Chondrocyte (in vitro differentiated cells): ENCODE measurements at regions not wholly inside any gene's neighbourhood (a gene's known extent, or its start where the extent isn't known, plus 50 kb on each side); places are given as distances from the start of the nearest gene placed in this dataset.
"Not testable (repeated sequence)": the region's sequence is repeated elsewhere in the genome, so short reads cannot be mapped to it uniquely, and the experiment has no call there.

Experiments used
- DNase-seq: peaks from one replicate; pipeline ENCODE4 v3.0.0; 2021; ENCODE audit warnings: mixed read lengths, low spot score
- H3K27ac Mint-ChIP-seq: one replicate; pipeline ENCODE4 v1.8.0; 2021; ENCODE audit warnings: mild to moderate bottlenecking, moderate library complexity, mixed read lengths; ENCODE audit not compliant: unreplicated experiment
- H3K27me3 Mint-ChIP-seq: 2 replicates; pipeline ENCODE4 v1.8.0; 2021; ENCODE audit warnings: low read depth, mixed read lengths
- H3K36me3 Mint-ChIP-seq: 2 replicates; pipeline ENCODE4 v1.8.0; 2021; ENCODE audit warnings: low read depth, mixed read lengths
- H3K4me1 Mint-ChIP-seq: 2 replicates; pipeline ENCODE4 v1.8.0; 2021; ENCODE audit warnings: low read depth, mild to moderate bottlenecking, mixed read lengths
- H3K4me3 Mint-ChIP-seq: one replicate; pipeline ENCODE4 v1.8.0; 2021; ENCODE audit warnings: mild to moderate bottlenecking, moderate library complexity, mixed read lengths; ENCODE audit not compliant: unreplicated experiment
- H3K9me3 Mint-ChIP-seq: 2 replicates; pipeline ENCODE4 v1.8.0; 2021; ENCODE audit warnings: low read depth, mixed read lengths
- TF ChIP-seq, protein P1 (sequence below): fragments of 200-600 bp; sonication (generic); IDR thresholded peaks from 2 replicates; pipeline ENCODE4 v1.5.0; 2021; ENCODE audit warnings: antibody characterized with exemption, mild to moderate bottlenecking, moderate library complexity

GRCh38 chr4:134708616-134709015, 507.0 kb upstream of the PABPC4L start:
- H3K4me3 Mint-ChIP-seq: no peak overlapping the region
- H3K36me3 Mint-ChIP-seq: no peaks in the 10 kb centered on the region
- H3K9me3 Mint-ChIP-seq: no peaks in the 10 kb centered on the region
- DNase-seq: no peak
- H3K4me1 Mint-ChIP-seq: no peaks in the 10 kb centered on the region
- no peak overlapping the region for H3K27ac Mint-ChIP-seq
- TF ChIP-seq, protein P1, sequence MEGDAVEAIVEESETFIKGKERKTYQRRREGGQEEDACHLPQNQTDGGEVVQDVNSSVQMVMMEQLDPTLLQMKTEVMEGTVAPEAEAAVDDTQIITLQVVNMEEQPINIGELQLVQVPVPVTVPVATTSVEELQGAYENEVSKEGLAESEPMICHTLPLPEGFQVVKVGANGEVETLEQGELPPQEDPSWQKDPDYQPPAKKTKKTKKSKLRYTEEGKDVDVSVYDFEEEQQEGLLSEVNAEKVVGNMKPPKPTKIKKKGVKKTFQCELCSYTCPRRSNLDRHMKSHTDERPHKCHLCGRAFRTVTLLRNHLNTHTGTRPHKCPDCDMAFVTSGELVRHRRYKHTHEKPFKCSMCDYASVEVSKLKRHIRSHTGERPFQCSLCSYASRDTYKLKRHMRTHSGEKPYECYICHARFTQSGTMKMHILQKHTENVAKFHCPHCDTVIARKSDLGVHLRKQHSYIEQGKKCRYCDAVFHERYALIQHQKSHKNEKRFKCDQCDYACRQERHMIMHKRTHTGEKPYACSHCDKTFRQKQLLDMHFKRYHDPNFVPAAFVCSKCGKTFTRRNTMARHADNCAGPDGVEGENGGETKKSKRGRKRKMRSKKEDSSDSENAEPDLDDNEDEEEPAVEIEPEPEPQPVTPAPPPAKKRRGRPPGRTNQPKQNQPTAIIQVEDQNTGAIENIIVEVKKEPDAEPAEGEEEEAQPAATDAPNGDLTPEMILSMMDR: no peak
- no peaks in the 10 kb centered on the region for H3K27me3 Mint-ChIP-seq

DNA sequence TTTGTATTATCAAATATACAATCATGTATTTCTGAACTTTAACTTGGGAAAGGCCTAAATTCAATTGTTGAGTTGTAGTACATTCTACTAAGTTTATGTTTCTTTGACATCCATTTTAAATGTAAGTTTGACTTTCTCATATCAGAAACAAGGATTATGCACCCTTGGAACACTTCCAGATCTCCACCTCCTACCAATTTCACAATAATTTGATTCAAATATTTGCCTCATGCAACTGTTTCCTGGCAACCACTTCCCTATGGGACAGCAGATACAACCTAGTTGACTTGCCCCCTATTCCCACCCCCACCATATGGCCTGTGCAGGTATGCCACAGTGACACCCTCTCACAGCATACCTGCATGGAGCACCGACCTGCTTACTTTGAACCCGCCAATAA, 506.4 kb upstream of the PABPC4L start:
- H3K27ac Mint-ChIP-seq: no peak overlapping the region
- H3K4me3 Mint-ChIP-seq: no peak overlapping the region
- H3K9me3 Mint-ChIP-seq: no peaks in the 10 kb centered on the region
- TF ChIP-seq, protein P1: no peak
- no peaks in the 10 kb centered on the region for H3K27me3 Mint-ChIP-seq
- no peaks in the 10 kb centered on the region for H3K4me1 Mint-ChIP-seq
- no peak for DNase-seq
- no peaks in the 10 kb centered on the region for H3K36me3 Mint-ChIP-seq

- no peak overlapping the region for H3K27ac Mint-ChIP-seq
- peaks cover 12% of the 10 kb centered on the region for H3K9me3 Mint-ChIP-seq
- TF ChIP-seq, protein P1: no peak
- no peaks in the 10 kb centered on the region for H3K27me3 Mint-ChIP-seq
- H3K36me3 Mint-ChIP-seq: peaks cover 4% of the 10 kb centered on the region
- DNase-seq: no peak
- H3K4me3 Mint-ChIP-seq: no peak overlapping the region
- no peaks in the 10 kb centered on the region for H3K4me1 Mint-ChIP-seq
These were observed 500.8 kb upstream of the PABPC4L start for GRCh38 chr4:134702374-134702773.

GRCh38 chr4:134700251-134700650, 498.7 kb upstream of the PABPC4L start:
- TF ChIP-seq, protein P1: no peak
- no peaks in the 10 kb centered on the region for H3K27me3 Mint-ChIP-seq
- no peak for DNase-seq
- no peaks in the 10 kb centered on the region for H3K4me1 Mint-ChIP-seq
- no peak overlapping the region for H3K27ac Mint-ChIP-seq
- peaks cover 12% of the 10 kb centered on the region for H3K9me3 Mint-ChIP-seq
- no peak overlapping the region for H3K4me3 Mint-ChIP-seq
- H3K36me3 Mint-ChIP-seq: peaks cover 4% of the 10 kb centered on the region

- H3K36me3 Mint-ChIP-seq, H3K27me3 Mint-ChIP-seq, H3K27ac Mint-ChIP-seq, H3K4me3 Mint-ChIP-seq, DNase-seq, H3K4me1 Mint-ChIP-seq: not testable (repeated sequence)
- peaks cover 12% of the 10 kb centered on the region for H3K9me3 Mint-ChIP-seq
These were observed 497.2 kb upstream of the PABPC4L start for GRCh38 chr4:134698831-134699230.

DNA sequence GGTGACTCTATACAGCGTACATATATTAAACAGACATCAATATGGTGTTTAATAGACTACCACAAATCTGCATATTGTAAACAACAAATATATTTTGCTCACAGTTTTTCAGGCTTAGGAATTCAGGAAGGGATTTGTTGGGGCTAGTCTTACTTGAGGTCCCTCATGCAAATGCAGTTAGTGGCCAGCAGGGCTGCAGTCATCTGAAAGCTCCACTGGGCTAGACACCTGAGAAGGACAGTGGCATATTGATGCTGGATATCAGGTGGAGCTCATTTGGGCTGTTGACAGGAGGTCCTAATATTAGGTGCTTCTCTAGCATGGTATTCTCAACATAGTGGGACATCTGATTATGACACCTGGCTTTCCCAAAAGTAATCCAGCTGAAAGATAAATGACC, 493.8 kb upstream of the PABPC4L start:
- Mint-ChIP-seq H3K4me3 (no peak overlapping the region), H3K27ac (no peak overlapping the region), H3K27me3 (no peaks in the 10 kb centered on the region), H3K36me3 (peaks cover 4% of the 10 kb centered on the region), H3K9me3 (peaks cover 12% of the 10 kb centered on the region), H3K4me1 (no peaks in the 10 kb centered on the region)
- TF ChIP-seq, protein P1: no peak
- no peak for DNase-seq
